Epithelial cell of prostate (primary cell): ENCODE measurements at regions not wholly inside any gene's neighbourhood (a gene's known extent, or its start where the extent isn't known, plus 50 kb on each side); places are given as distances from the start of the nearest gene placed in this dataset.

ENCODE experiments used
- DNase-seq: peaks from one replicate; pipeline ENCODE4 v3.0.0-alpha.2; 2011; ENCODE audit warnings: low read depth, low spot score
- H3K27ac ChIP-seq: fragments of 450-650 bp; 2 replicates; pipeline ENCODE4 v1.5.1; 2017; ENCODE audit warnings: mild to moderate bottlenecking

GRCh38 chr2:60652832-60653340, 99.4 kb upstream of the BCL11A start:
- DNase-seq: no peak
- no peak overlapping the region for H3K27ac ChIP-seq

GRCh38 chr2:60657673-60658072, 98.4 kb upstream of the PAPOLG start:
- no peak for DNase-seq
- no peak overlapping the region for H3K27ac ChIP-seq

DNA sequence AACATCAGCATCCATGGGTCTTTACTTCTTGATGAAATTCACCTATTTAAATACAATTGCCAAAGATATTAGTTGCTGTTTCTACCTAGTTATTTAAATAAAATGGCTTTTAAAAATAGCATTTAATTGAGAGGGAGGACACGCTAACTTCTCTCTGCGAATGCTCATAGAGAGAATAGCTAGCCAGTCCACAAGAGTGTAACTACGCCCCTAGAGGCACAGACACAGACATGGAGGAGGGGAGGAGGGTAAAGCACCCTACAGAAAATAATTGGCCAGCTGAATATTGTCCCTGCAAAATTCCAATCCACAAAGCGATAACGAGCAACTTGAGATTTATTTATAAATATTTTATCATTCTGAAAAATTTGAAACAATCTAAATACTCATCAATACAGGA, 97.0 kb upstream of the PAPOLG start:
- no peak for DNase-seq
- no peak overlapping the region for H3K27ac ChIP-seq

- H3K27ac ChIP-seq: no peak overlapping the region
- DNase-seq: no peak
These were observed 94.9 kb upstream of the PAPOLG start for GRCh38 chr2:60661073-60661738.

- H3K27ac ChIP-seq: no peak overlapping the region
- DNase-seq: no peak
These were observed 93.3 kb upstream of the PAPOLG start for GRCh38 chr2:60662781-60663180.

GRCh38 chr2:60671966-60672365, 84.1 kb upstream of the PAPOLG start:
- no peak overlapping the region for H3K27ac ChIP-seq
- no peak for DNase-seq

- peak; percentile 14 for DNase-seq
These were observed 81.4 kb upstream of the PAPOLG start for GRCh38 chr2:60674524-60675165.

GRCh38 chr2:60675301-60675700, 80.8 kb upstream of the PAPOLG start:
- no peak overlapping the region for H3K27ac ChIP-seq
- no peak for DNase-seq

More at GRCh38 chr2:60674524-60675165, 81.4 kb upstream of the PAPOLG start:
- no peak overlapping the region for H3K27ac ChIP-seq

GRCh38 chr2:60676706-60677330, 79.2 kb upstream of the PAPOLG start:
- DNase-seq: no peak
- no peak overlapping the region for H3K27ac ChIP-seq

DNA sequence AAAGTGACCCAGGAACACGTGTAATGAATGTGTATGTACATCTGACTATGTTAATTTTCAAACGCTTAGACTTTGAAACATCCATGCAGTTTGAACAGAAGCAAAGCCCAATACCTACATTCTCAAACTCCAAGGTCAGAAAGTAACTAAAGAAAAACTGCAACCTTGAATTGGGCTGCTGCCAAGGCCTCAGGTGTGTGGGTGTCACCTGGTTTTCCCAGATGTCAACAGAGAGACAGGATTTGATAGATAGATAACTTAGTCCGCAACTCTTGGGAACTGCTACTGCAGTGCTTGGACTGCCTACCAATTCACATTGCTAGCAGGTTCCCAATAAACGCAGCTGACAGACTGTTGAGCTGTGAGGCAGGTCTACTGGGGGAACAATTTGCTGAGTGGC, 78.7 kb upstream of the PAPOLG start:
- no peak overlapping the region for H3K27ac ChIP-seq
- DNase-seq: no peak

GRCh38 chr2:60678551-60678950, 77.5 kb upstream of the PAPOLG start:
- no peak overlapping the region for H3K27ac ChIP-seq
- no peak for DNase-seq

DNA sequence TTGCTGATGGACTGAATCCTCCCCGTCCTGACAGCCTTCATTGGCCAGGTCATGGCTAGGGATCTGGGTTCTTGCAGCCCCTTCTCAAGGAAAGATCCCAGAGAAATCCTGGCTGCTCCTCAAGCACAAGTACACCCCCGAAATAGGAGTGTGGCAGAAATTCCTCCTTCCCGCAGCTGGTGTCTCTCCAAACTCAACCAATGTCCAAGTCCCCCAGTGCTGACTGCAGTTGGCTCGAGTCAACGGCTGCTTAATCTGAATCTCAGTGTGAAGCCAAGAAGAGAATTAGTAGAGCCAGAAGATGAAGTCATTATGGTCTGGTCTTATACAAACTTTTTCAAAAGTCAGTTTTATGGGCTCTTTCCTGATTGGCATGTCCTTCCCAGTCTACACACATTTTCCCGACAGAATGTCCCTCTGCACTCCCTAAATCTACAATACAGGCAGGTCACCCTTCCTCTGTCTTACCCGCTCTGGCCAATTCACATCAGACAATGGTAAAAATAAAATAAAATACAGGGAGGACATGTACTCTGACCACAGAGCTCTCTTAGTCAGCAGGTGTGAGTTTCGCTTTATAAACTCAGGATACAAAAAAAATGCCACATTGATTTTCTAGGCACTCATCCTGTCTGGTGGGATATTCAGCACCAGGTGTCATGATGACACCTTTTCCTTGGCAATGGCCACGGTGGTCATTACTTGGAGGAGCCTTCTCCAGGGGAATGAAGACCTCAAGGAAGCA, 76.9 kb upstream of the PAPOLG start:
- DNase-seq: no peak

GRCh38 chr2:60693551-60693950, 62.5 kb upstream of the PAPOLG start:
- DNase-seq: no peak
- no peak overlapping the region for H3K27ac ChIP-seq

More for the DNA sequence above, 76.9 kb upstream of the PAPOLG start:
- no peak overlapping the region for H3K27ac ChIP-seq

GRCh38 chr2:60695793-60696192, 60.3 kb upstream of the PAPOLG start:
- H3K27ac ChIP-seq: no peak overlapping the region
- no peak for DNase-seq

DNA sequence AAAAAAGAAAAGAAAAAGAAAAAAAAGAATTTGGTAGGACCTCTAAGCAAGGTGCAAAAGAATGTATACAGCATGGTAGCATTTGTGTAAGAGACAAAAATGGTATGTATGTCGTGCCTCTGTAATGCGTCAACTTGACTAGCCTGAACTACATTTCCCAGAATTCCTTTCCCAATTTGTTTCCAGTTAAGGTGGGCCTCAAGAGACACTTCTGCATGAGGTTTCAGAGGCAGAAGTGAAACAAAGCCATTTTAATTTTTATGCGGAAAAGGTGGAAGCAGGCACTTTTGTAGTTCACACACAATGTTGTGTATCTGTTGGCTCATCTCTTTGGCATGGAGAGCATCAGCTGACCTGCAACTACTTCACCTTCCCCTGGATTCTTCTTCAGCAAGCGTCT, 56.5 kb upstream of the PAPOLG start:
- DNase-seq: no peak

DNA sequence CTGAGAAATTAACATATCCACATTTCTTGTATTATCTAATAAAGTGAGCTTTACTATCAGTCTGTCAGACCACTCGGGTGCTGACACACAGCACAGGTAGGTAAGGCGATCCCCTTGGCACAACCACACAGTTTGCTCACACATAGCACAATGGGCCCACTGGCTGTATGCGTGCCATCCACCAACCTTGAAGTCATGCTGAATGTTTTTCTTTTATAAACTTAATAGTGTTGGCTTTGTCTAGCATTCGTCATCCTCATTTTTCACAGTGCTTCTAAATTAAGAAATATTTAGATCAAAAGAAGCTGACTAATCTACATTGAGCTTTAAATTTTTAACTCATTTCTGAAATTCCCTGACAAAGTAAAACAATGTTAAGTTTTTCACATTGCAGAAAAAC, 50.0 kb upstream of the PAPOLG start:
- no peak overlapping the region for H3K27ac ChIP-seq
- DNase-seq: peak; percentile 45

More for the DNA sequence above, 56.5 kb upstream of the PAPOLG start:
- no peak overlapping the region for H3K27ac ChIP-seq
